HG02938 (cell line): ENCODE measurements at regions not wholly inside any gene's neighbourhood (a gene's known extent, or its start where the extent isn't known, plus 50 kb on each side); places are given as distances from the start of the nearest gene placed in this dataset.

ENCODE experiments used
- ATAC-seq: cut with Tn5 transposase; IDR thresholded peaks from one replicate; pipeline ENCODE4 v1.9.1; 2021; ENCODE audit warnings: mild to moderate bottlenecking, moderate library complexity; ENCODE audit not compliant: unreplicated experiment

DNA sequence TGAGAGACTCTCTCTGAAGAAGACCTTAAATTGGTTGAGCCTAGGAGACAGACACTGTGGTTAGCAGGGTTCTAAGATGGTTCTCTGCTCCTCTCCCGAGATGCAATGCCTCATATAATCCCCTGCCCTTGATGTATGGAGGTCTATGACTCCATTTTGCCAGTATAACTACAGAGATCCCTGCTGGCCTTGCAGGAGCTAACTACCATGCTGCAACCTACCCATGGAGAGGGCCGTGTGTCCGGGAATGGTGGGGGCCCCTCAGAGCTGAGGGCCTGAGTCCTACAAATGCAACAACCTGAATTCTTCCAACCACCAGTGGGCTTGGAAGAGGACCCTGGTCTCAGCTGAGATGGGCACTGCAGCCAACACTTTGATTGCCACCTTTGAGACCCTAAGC lies 388.0 kb downstream of the SETD4 start:
- no peak for ATAC-seq

DNA sequence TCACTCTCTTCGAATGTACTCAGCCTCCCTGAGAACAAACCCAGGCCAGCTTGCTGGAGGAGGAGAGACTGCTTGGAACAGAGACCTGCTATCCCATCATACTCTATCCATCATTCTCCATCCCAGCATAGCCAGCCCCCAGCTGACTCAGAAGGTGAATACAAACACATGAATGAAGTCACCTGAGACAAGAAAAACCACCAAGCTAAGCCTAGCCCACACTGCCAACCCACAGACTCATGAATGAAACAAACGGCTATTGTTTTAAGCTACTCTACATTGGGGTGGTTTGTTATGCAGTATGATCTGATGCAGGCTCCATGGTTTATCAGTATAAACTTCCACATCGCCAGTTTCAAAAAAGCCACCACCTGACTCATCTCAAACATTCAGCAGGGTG lies 395.6 kb downstream of the SETD4 start:
- ATAC-seq, result no peak

DNA sequence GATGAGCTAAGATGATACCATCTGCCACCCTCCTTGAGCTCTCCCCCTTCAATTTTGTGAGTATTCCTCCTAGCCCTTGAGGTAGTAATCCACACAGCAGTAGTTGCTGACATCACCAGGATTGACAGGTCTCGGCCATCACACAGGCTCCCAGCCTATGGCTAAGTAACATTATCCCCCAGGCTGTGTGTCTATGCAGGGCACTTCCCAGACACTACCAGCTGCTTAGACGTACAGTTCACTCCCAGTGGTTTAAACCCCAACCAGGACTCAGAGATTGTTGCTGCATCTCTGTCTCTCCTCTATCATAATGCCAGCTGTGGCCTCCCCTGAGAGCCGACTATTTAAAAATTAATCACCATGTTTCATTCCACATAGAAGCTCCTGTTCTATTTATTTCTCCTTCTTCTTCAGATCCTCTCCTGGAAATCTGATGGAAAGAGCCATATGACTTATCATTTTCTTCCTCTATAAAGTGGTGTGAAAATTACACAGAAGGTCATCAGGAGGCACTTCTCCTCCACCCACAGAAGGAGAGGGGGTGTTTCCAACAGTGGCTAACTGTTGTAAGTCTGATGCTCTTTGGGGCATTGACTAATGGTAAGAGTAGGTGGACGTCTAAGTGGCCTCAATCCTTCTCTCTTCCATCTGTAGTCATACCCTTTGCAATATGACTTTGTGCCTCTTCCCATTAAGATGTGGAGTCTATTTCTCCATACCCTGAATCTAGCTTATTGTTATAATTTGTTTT lies 396.3 kb downstream of the SETD4 start:
- no peak for ATAC-seq

GRCh38 chr21:35658242-35658641 lies 402.1 kb downstream of the SETD4 start:
- no peak for ATAC-seq

DNA sequence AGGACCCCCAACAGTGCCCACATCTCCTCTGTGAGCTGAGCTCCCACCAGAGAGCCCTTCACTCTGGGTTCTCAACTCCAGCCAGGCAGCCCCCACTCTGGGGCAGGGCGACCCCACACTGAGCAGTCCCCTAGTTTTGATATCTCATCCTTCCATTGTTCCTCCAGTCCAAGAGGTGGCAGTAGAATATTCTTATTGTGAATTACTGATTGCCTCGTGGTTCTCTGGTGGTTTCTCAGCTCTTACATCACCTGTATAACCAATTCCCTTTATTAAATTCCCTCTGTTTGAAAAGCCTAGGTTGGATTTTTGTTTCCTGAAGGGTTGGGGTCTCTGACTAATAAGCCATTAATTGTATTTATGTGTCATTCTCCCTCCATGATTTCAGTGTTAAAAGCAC lies 407.5 kb downstream of the SETD4 start:
- no peak for ATAC-seq

DNA sequence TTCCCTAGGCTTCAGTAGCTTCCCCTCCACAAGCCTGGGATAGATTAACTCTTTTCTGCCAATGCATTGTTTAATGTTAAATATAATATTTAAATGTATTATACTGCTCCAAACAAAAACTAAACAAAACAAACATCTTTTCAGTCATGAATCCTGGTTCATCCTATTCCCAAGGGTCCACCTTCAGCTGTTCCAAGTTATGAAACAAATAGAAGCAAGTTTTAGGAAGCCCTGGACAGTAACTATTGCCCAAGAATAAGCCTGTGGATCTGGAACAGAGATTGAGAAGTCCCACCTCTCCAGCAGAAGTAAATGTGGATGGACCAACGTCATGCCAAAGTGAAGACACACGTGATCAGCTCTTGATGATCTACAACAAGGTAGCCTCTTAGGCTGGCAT lies 408.1 kb downstream of the SETD4 start:
- ATAC-seq, result no peak

- ATAC-seq, result no peak
Observed at GRCh38 chr21:35651196-35651595, 409.1 kb downstream of the SETD4 start.

GRCh38 chr21:35649186-35649585 lies 411.1 kb downstream of the SETD4 start:
- no peak for ATAC-seq

GRCh38 chr21:35648512-35648911 lies 411.8 kb downstream of the SETD4 start:
- ATAC-seq, result no peak

DNA sequence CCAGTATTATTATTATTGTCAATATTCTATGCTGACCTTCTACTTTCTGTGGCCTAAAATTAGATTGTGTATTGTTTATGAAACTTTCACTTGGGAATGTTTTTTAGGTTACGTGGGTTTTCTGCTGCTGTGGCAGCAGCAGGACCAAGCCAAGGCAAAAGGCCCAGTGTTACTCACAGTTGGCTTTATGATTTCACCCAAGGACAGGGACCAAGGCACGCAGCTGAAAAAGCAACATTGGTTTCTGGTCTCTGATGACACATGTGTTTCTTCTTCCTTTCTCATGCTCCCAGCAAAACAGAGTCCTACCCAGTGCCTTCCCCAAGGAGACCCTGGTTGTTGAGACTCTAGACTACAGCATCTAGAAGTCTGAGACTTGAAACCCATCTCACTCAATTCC lies 413.7 kb downstream of the SETD4 start:
- no peak for ATAC-seq

DNA sequence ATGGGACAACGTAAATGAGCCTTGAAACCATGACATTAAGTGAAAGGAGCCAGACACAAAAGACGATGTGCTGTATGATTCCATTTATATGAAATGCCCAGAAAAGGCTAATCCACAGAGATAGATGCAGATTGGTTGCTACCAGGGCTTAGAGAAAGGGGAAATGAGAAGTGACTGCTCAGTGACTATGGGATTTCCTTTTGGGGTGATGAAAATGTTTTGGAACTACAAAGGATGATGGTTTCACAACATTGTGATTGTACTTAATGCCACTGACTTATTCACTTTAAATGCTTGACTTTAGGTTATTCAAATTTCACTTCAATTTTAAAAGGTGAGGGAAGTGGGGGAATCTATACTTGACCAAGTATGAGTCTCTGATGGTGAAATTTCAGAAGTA lies 414.3 kb downstream of the SETD4 start:
- no peak for ATAC-seq

GRCh38 chr21:35644523-35644922 lies 415.8 kb downstream of the SETD4 start:
- ATAC-seq, result no peak

DNA sequence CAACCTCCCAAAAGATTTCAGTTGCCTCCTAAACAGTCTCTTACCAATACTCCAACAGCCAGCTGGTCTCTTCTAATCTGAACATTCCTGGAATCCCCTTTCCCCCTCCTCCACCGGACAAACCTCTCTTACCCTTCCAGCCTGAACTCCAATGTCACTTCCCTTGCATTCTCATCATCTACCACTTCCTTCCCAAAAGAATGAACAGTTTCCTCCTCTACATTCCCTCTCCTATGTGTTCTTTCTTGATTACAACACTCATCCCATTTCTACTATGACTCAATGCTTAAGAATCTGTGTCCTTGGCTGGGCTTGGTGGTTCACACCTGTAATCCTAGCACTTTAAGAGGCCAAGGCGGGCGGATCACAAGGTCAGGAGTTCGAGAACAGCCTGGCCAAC lies 417.1 kb downstream of the SETD4 start:
- no peak for ATAC-seq

GRCh38 chr21:35641271-35642016 lies 418.9 kb downstream of the SETD4 start:
- ATAC-seq, result no peak

DNA sequence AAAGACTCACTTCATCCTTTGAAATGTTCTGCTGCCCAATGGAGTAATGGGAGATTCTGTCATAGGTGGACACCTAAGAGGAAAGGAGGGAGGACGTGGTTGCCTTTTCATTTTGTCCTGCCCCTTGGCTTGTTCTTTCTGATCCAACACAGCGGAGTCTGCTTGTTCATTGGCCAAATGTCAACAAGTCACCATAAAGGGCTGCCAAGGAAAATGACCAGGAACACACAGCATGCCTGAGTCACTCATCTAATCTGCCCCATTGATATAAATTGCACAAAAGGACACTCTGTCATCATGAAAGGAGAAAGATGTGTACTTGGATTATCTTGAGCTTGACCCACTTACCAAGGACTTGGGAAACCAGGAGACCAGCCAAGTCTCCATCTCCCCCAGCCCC lies 422.9 kb downstream of the SETD4 start:
- ATAC-seq, result no peak

- ATAC-seq, result no peak
Observed at GRCh38 chr21:35635994-35636393, 424.3 kb downstream of the SETD4 start.

- ATAC-seq, result no peak
Observed at GRCh38 chr21:35635261-35635660, 425.1 kb downstream of the SETD4 start.

- no peak for ATAC-seq
Observed at GRCh38 chr21:35633501-35633900, 426.8 kb downstream of the SETD4 start.

GRCh38 chr21:35632711-35633110 lies 427.6 kb downstream of the SETD4 start:
- ATAC-seq, result no peak

DNA sequence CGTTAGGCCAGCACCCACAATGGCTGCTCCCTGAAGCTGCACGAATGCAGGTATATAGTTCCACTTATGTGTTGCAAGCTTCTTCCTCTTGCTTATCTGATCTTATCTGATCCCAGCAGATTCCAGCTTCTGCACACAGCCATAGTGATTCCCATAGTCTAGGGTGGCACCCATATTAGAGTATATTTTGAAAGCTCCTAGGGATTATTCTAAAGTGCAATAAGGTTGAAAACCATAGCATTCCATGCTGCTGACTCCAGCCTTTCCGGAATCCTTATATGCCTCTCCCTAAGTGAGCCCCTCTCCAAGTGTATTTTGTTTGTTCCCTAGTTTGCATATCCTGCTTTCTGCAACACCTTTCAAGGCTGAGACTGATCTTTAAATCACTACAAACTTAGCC lies 432.0 kb downstream of the SETD4 start:
- ATAC-seq, result no peak

DNA sequence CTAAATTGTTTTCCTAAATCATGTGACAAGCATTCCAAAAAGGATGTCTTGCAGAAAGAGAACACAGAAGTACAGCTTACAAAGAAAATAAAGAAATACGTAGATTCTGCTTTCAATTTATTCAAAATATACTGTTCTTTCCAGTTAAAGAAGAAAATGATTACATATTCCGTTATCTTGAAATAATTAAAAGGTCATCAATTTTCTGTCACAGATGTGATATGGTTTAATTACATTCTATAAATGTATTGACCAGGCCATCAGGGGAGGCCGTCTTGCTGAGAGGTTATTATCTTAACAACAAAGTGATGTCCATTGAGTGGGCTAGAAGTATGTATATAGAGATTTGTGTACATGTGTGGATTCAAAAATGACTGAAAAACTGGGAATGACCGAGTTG lies 432.9 kb downstream of the SETD4 start:
- no peak for ATAC-seq

GRCh38 chr21:35625576-35625975 lies 434.8 kb downstream of the SETD4 start:
- ATAC-seq, result no peak

- ATAC-seq, result no peak
Observed at GRCh38 chr21:35624901-35625300, 435.4 kb downstream of the SETD4 start.
